ENCODE measurements at regions not wholly inside any gene's neighbourhood (a gene's known extent, or its start where the extent isn't known, plus 50 kb on each side); places are given as distances from the start of the nearest gene placed in this dataset.
"Not testable (repeated sequence)": the region's sequence is repeated elsewhere in the genome, so short reads cannot be mapped to it uniquely, and the experiment has no call there.

GRCh38 chr9:22845243-22845642, 398.6 kb downstream of the DMRTA1 start:
- not testable (repeated sequence) for DNase-seq

DNA sequence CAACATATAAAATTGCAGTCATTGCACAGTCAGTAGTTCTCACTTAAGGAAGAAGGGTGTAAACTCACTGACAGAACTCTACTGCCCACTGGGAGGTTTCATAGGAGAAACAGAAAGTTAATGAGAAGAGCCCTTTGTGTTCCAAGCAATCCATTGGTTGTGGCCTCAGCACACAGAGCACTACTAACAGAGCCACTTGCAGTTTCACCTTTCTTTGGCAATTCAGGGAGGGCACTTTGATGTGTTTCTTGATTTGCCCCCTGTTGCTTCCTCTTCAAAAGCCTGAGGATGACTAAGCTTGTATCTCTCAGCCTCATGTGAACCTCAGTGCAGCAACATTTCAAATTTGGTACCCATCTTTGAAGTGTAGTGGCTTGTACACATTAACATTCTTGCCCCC, 409.4 kb downstream of the DMRTA1 start:
- DNase-seq = no peak

DNA sequence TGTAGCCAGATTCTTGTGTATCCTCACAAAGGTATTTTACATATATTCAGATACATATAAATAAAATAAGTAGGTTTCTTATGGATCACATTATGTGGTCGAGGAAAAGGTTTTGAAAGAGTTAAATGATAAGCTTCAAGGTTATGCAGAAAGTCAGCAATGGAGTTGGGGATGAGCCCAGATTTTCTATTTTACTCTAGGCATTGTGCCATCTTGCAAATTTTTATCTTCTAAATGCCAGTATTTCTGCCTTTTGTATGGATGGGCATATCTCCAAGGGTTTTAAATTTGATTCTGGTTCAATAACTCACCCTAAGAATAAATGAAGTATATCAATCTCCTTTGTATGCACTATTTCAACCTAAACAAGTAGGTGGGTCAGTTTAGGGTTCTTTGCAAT, 410.7 kb downstream of the DMRTA1 start:
- DNase-seq = no peak

DNA sequence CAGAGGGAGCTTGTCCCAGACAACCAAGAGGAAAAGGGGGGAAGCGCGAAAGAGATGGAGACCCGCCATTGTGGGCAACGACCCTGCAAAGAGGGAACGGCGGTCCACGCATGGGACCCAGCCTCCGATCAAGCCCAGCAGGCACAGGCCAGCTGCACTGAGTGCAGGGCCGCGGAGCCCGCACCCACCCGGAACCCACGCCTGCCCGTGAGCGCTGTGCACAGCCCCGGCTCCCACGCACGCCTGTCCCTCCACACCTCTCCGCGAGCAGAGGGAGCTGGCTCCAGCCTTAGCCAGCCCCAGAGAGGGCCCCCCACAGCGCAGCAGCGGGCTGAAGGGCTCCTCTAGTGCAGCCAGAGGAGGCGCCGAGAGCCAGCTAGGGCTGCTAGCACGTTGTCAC, 416.5 kb downstream of the DMRTA1 start:
- no peak for DNase-seq

GRCh38 chr9:22863736-22864135, 417.1 kb downstream of the DMRTA1 start:
- DNase-seq = no peak

DNA sequence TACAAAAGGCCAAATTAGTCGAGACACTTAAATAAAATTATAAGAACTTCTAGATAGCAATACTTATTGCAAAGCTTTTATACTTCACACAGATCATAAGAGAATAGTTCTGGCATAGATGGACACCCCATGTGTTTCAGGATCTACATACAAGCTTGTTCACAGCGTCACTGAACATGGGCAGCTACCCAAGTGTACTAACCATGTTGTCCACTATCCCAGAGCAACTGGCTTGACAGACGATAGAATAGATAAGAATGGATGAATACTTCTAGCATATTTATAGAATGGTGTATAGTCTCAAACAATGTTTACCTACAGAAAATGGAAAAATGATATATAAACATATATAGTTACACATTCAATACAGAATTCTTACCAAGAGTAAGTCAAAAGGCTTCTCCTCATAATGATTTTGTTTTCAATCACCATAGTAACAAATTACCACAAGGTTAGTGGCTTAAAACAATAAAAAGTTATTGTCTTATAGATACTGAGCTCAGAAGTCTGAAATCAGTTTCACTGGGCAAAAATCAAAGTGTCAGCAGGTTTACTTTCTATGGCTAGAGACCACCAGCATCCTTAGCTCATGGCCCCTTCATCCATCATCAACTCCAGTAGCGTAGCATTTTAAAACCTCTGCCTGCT, 446.7 kb downstream of the DMRTA1 start:
- DNase-seq = no peak

DNA sequence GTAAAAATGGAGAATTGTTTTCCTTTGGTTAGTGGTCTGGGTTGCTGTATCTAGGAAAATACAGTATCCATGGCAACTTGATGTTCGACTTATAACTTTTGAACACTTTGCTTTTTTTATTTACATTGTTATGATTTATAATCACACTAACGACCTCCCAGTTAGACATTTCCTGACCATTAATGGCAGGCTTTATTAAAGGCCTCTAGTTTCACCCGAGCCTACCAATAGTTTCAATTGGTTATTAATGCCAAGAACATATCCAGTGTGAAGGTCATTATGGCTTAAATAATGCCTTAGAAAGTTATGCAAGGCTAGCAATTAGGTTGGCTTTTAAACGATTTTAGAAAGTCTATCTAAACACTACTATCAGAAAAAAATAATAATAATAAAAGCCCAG, 452.0 kb downstream of the DMRTA1 start:
- DNase-seq = no peak

GRCh38 chr9:22911632-22912031, 465.0 kb downstream of the DMRTA1 start:
- DNase-seq = no peak

DNA sequence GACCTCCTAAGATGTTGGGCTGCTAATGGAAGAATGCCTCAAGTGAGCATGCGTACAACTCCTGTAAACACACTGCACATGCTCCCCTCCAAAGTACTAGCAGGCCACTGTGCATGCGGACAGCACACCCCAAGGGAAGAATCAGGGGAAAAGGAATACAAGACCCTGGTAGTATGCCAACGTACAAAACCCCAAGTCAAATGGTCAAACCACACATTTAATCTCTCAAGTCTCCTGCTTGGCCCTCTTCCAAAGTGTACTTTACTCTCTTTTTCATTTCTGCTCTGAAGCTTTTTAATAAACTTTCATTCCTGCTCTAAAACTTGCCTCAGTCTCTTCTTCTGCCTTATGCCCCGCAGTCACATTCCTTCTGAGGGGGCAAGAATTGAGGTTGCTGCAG, 466.4 kb downstream of the DMRTA1 start:
- no peak for DNase-seq

GRCh38 chr9:22913518-22913917, 466.9 kb downstream of the DMRTA1 start:
- no peak for DNase-seq

DNA sequence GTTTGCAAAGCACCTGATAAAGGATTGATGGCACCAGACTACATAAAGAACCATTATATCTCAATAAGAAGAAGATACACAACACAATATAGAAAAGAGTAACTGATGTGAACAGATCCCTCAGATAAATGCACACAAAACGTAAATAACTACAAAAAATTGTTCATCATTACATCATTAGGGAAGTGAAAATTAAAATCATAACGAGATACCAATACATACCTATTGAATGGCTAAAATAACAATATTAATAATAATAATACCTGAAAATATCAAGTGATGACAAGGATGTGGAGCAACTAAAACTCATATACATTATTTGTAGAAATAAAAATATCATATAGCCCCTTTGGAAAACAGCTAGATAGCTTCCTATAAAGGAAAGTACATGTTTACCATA, 469.5 kb downstream of the DMRTA1 start:
- DNase-seq = no peak

GRCh38 chr9:22919423-22919822, 472.8 kb downstream of the DMRTA1 start:
- no peak for DNase-seq

GRCh38 chr9:22921742-22922141, 475.1 kb downstream of the DMRTA1 start:
- no peak for DNase-seq

DNA sequence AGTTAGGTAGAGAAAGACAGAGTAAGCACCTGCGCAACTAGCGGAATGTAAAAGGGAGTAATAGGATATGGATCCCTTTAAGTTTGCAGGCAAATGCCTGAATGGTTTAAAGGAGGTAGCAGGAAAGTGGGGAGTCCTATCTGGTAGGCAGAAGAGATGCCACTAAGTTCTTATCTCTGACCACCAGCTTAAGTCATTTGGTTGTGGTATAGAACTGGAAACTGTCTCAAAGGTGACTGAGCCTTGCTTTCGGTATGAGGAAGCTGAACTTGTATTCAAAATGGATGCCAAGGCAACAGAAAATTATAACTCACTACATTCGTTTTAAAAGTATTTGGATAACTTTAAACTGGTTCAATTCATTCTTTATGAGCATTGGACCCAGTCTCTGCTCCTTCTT, 475.6 kb downstream of the DMRTA1 start:
- DNase-seq = no peak

DNA sequence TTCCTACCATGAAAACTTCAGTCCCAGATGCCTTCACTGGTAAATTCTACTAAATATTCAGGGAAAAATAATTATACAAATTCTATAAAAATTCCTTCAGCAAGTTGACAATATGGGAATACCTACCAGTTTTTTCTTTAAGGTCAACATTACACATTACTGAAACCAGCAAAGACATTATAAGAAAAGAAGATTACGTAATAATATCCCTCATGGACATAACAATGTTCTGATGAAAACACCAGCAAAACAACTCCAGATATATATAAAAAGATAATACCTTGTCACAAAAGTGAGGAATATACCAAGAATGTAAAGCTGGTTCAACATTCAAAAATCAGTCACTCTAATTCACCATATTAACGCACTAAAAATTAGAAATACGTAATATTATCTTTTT, 507.9 kb downstream of the DMRTA1 start:
- DNase-seq = no peak

DNA sequence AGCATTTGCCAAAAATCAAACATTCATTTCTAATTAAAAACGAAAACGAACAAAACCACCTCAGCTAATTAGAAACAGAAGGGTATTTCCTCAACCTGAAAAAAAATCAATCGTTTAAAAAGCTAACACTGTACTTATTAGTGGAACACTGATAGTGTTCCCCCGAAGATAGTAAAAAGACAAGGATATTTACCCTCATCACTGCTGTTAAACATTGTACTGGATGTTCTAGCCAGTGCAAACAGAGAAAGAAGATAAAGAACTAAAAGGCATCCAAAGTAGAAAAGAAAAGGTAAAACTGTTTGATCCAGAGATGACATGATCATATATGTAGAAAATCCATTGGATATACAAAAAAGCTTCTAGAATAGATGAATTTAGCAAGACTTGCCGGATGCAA, 508.3 kb downstream of the DMRTA1 start:
- no peak for DNase-seq

DNA sequence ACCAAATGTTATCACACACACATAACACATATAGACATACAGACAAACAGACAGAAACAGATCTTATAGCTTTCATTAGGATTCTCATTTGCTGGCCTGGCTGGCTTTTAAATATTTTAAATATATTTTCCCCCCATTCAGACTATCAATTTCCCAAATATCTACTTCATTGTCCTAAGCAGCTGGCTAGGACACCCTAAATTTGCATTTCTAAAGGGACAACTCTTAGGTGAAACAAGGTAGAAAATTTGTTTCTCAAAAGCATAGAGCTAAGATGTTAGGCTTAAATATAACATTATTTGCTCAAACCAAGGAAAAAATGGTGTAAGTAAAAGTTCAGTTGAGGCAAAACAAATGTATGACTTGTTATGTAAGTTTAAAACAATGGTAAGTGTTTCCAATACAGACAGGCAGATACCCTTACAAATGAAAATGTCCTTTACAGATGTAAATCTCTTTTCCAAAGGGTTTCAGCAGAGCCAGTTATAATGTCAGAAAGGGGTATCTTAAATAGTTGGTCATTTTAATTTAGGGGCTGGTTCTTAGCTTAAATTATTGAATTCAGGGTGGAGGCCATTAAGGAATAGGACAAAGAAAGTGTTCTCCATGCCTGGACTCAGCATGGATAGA, 522.8 kb downstream of the DMRTA1 start:
- DNase-seq = no peak

GRCh38 chr9:22970434-22970975, 523.9 kb downstream of the DMRTA1 start:
- no peak for DNase-seq

DNA sequence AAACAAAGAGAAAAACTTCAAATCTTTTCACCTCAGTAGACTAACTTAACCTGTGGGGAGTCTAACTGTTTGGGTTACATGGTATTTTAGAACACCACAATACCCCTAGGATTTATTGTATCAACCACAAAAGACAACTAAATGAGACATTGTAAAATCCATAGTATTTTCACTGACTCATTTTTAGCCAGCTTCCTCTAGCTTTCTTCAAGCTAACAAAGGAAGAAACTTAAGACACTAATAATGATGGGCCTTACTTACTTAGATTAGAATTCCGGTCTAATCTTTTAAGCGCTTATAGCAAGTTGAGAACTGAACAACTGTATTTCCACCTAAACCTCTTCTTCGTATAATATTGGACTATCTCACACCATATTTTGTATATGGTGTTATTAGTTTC, 529.3 kb downstream of the DMRTA1 start:
- no peak for DNase-seq

- DNase-seq = no peak
Observed at GRCh38 chr9:22976454-22976853, 529.8 kb downstream of the DMRTA1 start.

DNA sequence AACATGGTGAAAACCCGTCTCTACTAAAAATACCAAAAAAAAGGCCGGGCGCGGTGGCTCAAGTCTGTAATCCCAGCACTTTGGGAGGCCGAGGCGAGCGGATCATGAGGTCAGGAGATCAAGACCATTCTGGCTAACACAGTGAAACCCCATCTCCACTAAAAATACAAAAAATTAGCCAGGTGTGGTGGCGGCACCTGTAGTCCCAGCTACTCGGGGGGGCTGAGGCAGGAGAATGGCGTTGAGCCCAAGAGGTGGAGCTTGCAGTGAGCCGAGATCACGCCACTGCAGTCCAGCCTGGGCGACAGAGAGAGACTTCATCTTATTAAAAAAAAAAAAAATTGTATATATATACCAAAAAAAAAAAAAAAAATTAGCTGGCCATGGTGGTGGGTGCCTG, 533.8 kb downstream of the DMRTA1 start:
- not testable (repeated sequence) for DNase-seq

DNA sequence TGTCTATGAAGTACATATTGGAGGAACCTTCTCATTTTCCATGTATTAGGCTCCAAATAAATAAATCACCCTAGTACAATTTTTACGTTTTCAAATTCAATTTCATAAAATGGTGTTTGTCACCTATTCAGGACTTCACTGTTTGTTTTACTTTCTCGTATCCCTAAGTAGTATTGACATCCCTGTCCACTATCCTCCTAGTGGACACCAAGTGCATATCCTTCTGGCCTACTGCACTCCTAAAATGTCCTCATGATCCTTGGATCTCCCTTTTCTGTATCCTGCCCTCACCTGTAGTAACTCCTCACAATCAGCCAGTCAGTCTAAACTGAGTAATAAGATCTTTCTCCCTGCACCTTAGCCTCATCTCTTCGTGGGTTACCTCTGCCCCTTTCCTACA, 539.9 kb downstream of the DMRTA1 start:
- no peak for DNase-seq

- no peak for DNase-seq
Observed at GRCh38 chr9:22990349-22990748, 543.7 kb downstream of the DMRTA1 start.

GRCh38 chr9:22992780-22993179, 546.2 kb downstream of the DMRTA1 start:
- no peak for DNase-seq

DNA sequence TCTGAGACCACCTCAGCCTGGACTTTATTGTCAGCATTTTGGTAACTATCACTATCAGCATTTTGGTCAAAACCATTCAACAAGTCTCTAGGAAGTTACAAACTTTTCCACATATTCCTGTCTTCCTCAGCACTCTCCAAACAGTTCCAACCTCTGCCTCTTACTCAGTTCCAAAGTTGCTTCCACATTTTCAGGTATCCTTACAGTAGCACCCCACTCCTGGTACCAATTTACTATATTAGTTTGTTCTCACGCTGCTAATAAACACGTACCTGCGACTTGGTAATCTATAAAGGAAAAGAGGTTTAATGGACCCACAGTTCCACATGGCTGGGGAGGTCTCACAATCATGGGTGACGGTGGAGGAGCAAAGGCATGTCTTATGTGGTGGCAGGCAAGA, 551.3 kb downstream of the DMRTA1 start:
- no peak for DNase-seq
